ENCODE measurements at regions not wholly inside any gene's neighbourhood (a gene's known extent, or its start where the extent isn't known, plus 50 kb on each side); places are given as distances from the start of the nearest gene placed in this dataset.

DNA sequence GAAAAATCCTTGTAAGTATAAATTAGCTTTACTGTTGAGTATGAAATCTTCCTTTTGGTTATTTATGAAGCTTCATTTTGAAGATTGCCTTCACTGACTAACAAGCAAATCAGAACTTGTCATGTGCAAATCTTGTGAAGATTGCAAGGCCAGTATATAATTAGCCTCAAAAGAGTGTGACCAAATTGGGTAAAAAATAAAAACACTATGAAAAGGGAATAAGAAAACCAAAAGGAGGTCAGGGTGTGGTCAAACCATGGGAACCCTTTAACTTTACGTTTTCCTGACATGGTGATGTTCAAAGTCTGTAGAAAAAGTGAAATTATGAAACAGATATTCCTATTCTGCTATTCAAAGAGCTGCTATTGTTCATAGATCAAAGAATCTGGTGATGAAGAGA, 230.3 kb downstream of the BCAT1 start:
- TF ChIP-seq, protein P1, sequence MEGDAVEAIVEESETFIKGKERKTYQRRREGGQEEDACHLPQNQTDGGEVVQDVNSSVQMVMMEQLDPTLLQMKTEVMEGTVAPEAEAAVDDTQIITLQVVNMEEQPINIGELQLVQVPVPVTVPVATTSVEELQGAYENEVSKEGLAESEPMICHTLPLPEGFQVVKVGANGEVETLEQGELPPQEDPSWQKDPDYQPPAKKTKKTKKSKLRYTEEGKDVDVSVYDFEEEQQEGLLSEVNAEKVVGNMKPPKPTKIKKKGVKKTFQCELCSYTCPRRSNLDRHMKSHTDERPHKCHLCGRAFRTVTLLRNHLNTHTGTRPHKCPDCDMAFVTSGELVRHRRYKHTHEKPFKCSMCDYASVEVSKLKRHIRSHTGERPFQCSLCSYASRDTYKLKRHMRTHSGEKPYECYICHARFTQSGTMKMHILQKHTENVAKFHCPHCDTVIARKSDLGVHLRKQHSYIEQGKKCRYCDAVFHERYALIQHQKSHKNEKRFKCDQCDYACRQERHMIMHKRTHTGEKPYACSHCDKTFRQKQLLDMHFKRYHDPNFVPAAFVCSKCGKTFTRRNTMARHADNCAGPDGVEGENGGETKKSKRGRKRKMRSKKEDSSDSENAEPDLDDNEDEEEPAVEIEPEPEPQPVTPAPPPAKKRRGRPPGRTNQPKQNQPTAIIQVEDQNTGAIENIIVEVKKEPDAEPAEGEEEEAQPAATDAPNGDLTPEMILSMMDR (IDR thresholded peaks at IDR 0.05) = no peak
- TF ChIP-seq EP300 (IDR thresholded peaks at IDR 0.05) (no peak), CEBPB (IDR thresholded peaks at IDR 0.05) (no peak), RNF2 (IDR thresholded peaks at IDR 0.05; ENCODE audit: borderline replicate concordance, low read depth) (no peak), PBX3 (IDR thresholded peaks at IDR 0.05) (no peak), KDM1A (IDR thresholded peaks at IDR 0.05; ENCODE audit: low read depth) (no peak), POLR2A (IDR thresholded peaks at IDR 0.05; ENCODE audit: low read length) (no peak), CBX2 (IDR thresholded peaks at IDR 0.05; ENCODE audit: borderline replicate concordance, low read depth) (no peak)
- TF ChIP-seq, protein P2, sequence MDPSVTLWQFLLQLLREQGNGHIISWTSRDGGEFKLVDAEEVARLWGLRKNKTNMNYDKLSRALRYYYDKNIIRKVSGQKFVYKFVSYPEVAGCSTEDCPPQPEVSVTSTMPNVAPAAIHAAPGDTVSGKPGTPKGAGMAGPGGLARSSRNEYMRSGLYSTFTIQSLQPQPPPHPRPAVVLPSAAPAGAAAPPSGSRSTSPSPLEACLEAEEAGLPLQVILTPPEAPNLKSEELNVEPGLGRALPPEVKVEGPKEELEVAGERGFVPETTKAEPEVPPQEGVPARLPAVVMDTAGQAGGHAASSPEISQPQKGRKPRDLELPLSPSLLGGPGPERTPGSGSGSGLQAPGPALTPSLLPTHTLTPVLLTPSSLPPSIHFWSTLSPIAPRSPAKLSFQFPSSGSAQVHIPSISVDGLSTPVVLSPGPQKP (IDR thresholded peaks at IDR 0.05; ENCODE audit: low read depth, low read length) = no peak
